Activated B cell treated with CpG ODN at 0.5 μM for 24 hours (primary cell): ENCODE measurements at regions not wholly inside any gene's neighbourhood (a gene's known extent, or its start where the extent isn't known, plus 50 kb on each side); places are given as distances from the start of the nearest gene placed in this dataset.

Experiments
- ATAC-seq: fragments of 200-7000 bp; cut with Tn5 transposase; one replicate; pipeline ENCODE4 v1.10.0; 2021; ENCODE audit warnings: low read depth, mild to moderate bottlenecking, moderate library complexity
- CTCF ChIA-PET: fragments of 350-600 bp; sonication (Branson Sonifier 250); formaldehyde crosslinking; loops from one replicate; lab custom pipeline; 2021; ENCODE audit warnings: antibody characterized with exemption; lab: Charles Lee
- POLR2A ChIA-PET: fragments of 350-600 bp; sonication (Branson Sonifier 250); formaldehyde crosslinking; loops from one replicate; lab custom pipeline; 2021; ENCODE audit warnings: antibody characterized with exemption; lab: Charles Lee
- DNase-seq: peaks from one replicate; pipeline ENCODE4 v3.0.0; 2022
- H3K27ac Mint-ChIP-seq: one replicate; pipeline ENCODE4 v1.8.0; 2020; ENCODE audit warnings: mixed read lengths
- H3K27me3 Mint-ChIP-seq: one replicate; pipeline ENCODE4 v1.8.0; 2021; ENCODE audit warnings: mixed read lengths
- H3K36me3 Mint-ChIP-seq: one replicate; pipeline ENCODE4 v1.8.0; 2021; ENCODE audit warnings: low read depth, mixed read lengths
- H3K4me1 Mint-ChIP-seq: one replicate; pipeline ENCODE4 v1.8.0; 2021; ENCODE audit warnings: mixed read lengths
- H3K4me3 Mint-ChIP-seq: one replicate; pipeline ENCODE4 v1.8.0; 2020; ENCODE audit warnings: mild to moderate bottlenecking, mixed read lengths
- H3K9me3 Mint-ChIP-seq: one replicate; pipeline ENCODE4 v1.8.0; 2020; ENCODE audit warnings: mixed read lengths
- intact Hi-C: fragments of 100-400 bp; cut with micrococcal nuclease; formaldehyde crosslinking; loops from one replicate; pipeline ENCODE4 v1.15.1; 2024
- TF ChIP-seq, protein P1 (sequence below): fragments of 200-600 bp; IDR thresholded peaks from one replicate; pipeline ENCODE4 v1.8.0; 2022; ENCODE audit warnings: antibody characterized with exemption, mild to moderate bottlenecking

GRCh38 chr4:181289198-181289597, 954.0 kb upstream of the TENM3 start:
- Mint-ChIP-seq H3K4me1 (no peaks in the 10 kb centered on the region), H3K4me3 (no peak overlapping the region), H3K27ac (no peak overlapping the region), H3K27me3 (no peaks in the 10 kb centered on the region), H3K9me3 (peaks cover 2% of the 10 kb centered on the region), H3K36me3 (no peaks in the 10 kb centered on the region)
- CTCF ChIA-PET = no interaction called here
- POLR2A ChIA-PET = no interaction called here
- DNase-seq (no peak), ATAC-seq (no peak)
- intact Hi-C loops = no loop called here
- TF ChIP-seq, protein P1, sequence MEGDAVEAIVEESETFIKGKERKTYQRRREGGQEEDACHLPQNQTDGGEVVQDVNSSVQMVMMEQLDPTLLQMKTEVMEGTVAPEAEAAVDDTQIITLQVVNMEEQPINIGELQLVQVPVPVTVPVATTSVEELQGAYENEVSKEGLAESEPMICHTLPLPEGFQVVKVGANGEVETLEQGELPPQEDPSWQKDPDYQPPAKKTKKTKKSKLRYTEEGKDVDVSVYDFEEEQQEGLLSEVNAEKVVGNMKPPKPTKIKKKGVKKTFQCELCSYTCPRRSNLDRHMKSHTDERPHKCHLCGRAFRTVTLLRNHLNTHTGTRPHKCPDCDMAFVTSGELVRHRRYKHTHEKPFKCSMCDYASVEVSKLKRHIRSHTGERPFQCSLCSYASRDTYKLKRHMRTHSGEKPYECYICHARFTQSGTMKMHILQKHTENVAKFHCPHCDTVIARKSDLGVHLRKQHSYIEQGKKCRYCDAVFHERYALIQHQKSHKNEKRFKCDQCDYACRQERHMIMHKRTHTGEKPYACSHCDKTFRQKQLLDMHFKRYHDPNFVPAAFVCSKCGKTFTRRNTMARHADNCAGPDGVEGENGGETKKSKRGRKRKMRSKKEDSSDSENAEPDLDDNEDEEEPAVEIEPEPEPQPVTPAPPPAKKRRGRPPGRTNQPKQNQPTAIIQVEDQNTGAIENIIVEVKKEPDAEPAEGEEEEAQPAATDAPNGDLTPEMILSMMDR = no peak

- Mint-ChIP-seq H3K9me3 (no peaks in the 10 kb centered on the region), H3K4me3 (no peak overlapping the region), H3K27me3 (no peaks in the 10 kb centered on the region), H3K36me3 (no peaks in the 10 kb centered on the region), H3K27ac (no peak overlapping the region), H3K4me1 (no peaks in the 10 kb centered on the region)
- TF ChIP-seq, protein P1 = no peak
- intact Hi-C loops = no loop called here
- CTCF ChIA-PET = no interaction called here
- POLR2A ChIA-PET = no interaction called here
- ATAC-seq = no peak
- DNase-seq = no peak
These were observed 951.6 kb upstream of the TENM3 start for GRCh38 chr4:181291615-181292014.

- POLR2A ChIA-PET = no interaction called here
- no peaks in the 10 kb centered on the region for H3K4me1 Mint-ChIP-seq
- no peaks in the 10 kb centered on the region for H3K27me3 Mint-ChIP-seq
- H3K36me3 Mint-ChIP-seq = no peaks in the 10 kb centered on the region
- CTCF ChIA-PET = no interaction called here
- intact Hi-C loops = no loop called here
- DNase-seq (no peak), ATAC-seq (no peak)
- no peak overlapping the region for H3K4me3 Mint-ChIP-seq
- TF ChIP-seq, protein P1 = no peak
- no peaks in the 10 kb centered on the region for H3K9me3 Mint-ChIP-seq
- H3K27ac Mint-ChIP-seq = no peak overlapping the region
These were observed 950.2 kb upstream of the TENM3 start for GRCh38 chr4:181293014-181293413.

GRCh38 chr4:181293541-181293940, 949.7 kb upstream of the TENM3 start:
- ChIA-PET POLR2A (no interaction called here), CTCF (no interaction called here)
- Mint-ChIP-seq H3K27me3 (no peaks in the 10 kb centered on the region), H3K4me3 (no peak overlapping the region), H3K27ac (no peak overlapping the region), H3K9me3 (no peaks in the 10 kb centered on the region), H3K36me3 (no peaks in the 10 kb centered on the region), H3K4me1 (no peaks in the 10 kb centered on the region)
- intact Hi-C loops = no loop called here
- TF ChIP-seq, protein P1 = no peak
- DNase-seq = no peak
- no peak for ATAC-seq

DNA sequence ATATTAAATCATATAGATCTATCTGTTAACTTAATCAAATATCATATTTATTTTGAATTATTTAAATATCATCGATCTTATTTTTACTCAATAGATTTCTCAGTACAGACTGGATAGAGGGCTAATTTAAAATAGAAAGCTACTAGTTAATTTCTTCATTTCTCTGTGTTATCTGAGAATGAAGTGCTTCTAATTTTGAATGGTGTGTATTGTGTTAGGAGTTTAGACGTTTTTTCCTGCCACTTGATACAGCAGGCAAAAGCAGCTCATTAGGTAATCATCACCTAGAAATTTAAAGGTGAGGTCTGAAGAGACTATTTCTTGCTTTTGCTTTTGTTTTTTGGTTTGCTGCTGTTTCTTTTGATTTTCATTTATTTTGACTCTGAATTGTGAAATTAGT, 948.8 kb upstream of the TENM3 start:
- Mint-ChIP-seq H3K27me3 (no peaks in the 10 kb centered on the region), H3K27ac (no peak overlapping the region), H3K9me3 (no peaks in the 10 kb centered on the region), H3K4me1 (no peaks in the 10 kb centered on the region), H3K4me3 (no peak overlapping the region), H3K36me3 (no peaks in the 10 kb centered on the region)
- TF ChIP-seq, protein P1 = no peak
- ChIA-PET POLR2A (no interaction called here), CTCF (no interaction called here)
- intact Hi-C loops = no loop called here
- ATAC-seq = no peak
- no peak for DNase-seq
